Lower leg skin (tissue), 3 donors: ENCODE measurements at regions not wholly inside any gene's neighbourhood (a gene's known extent, or its start where the extent isn't known, plus 50 kb on each side); places are given as distances from the start of the nearest gene placed in this dataset.

ENCODE experiments used
- CTCF ChIP-seq, 3 donors: fragments of 450-650 bp; IDR thresholded peaks; one replicate each; pipeline ENCODE4 v1.5.1; 2016; ENCODE audit warnings: antibody characterized with exemption in 3 of 3, mild to moderate bottlenecking in 3 of 3, moderate library complexity in 2 of 3
- POLR2A ChIP-seq, 2 donors: fragments of 450-650 bp; IDR thresholded peaks; one replicate each; pipeline ENCODE4 v1.6.1; 2016 to 2017; ENCODE audit warnings: antibody characterized with exemption in 2 of 2, mild to moderate bottlenecking in 1 of 2, moderate library complexity in 1 of 2

GRCh38 chr2:15869871-15870270, 70.5 kb upstream of the MYCN start:
- TF ChIP-seq CTCF (IDR thresholded peaks at IDR 0.05) (no peak), POLR2A (IDR thresholded peaks at IDR 0.05) (no peak)
